Astrocyte of the hippocampus (primary cell): ENCODE measurements at regions not wholly inside any gene's neighbourhood (a gene's known extent, or its start where the extent isn't known, plus 50 kb on each side); places are given as distances from the start of the nearest gene placed in this dataset.

ENCODE experiments used
- DNase-seq: peaks from one replicate; pipeline ENCODE4 v3.0.0; 2011; ENCODE audit warnings: low read depth, low spot score

GRCh38 chr7:130896051-130896881 is 162.3 kb upstream of the KLF14 start:
- peak; percentile 60 for DNase-seq

GRCh38 chr7:130896898-130897514 is 163.0 kb upstream of the KLF14 start:
- peak; percentile 93 for DNase-seq

- DNase-seq: peak; percentile 39
Observed at GRCh38 chr7:130897515-130898419, 163.8 kb upstream of the KLF14 start.

- no peak for DNase-seq
Observed at GRCh38 chr7:130899071-130899560, 165.1 kb upstream of the KLF14 start.

- no peak for DNase-seq
Observed at GRCh38 chr7:130899638-130900401, 165.8 kb upstream of the KLF14 start.

- no peak for DNase-seq
Observed at GRCh38 chr7:130900471-130901076, 166.6 kb upstream of the KLF14 start.

- peak; percentile 96 for DNase-seq
Observed at GRCh38 chr7:130901209-130901783, 167.3 kb upstream of the KLF14 start.

GRCh38 chr7:130902755-130903357 is 168.8 kb upstream of the KLF14 start:
- DNase-seq: peak; percentile 78

- DNase-seq: peak; percentile 80
Observed at GRCh38 chr7:130903358-130903974, 169.5 kb upstream of the KLF14 start.

GRCh38 chr7:130904031-130904757 is 170.2 kb upstream of the KLF14 start:
- DNase-seq: peak; percentile 86

- DNase-seq: no peak
Observed at GRCh38 chr7:130904792-130905191, 170.8 kb upstream of the KLF14 start.

- no peak for DNase-seq
Observed at GRCh38 chr7:130906575-130906974, 172.6 kb upstream of the KLF14 start.

- no peak for DNase-seq
Observed at GRCh38 chr7:130907439-130907838, 173.4 kb upstream of the KLF14 start.

- no peak for DNase-seq
Observed at GRCh38 chr7:130908345-130909160, 174.5 kb upstream of the KLF14 start.

- DNase-seq: peak; percentile 40
Observed at GRCh38 chr7:130909161-130909836, 175.3 kb upstream of the KLF14 start.

- DNase-seq: peak; percentile 47
Observed at GRCh38 chr7:130909881-130910672, 176.1 kb upstream of the KLF14 start.
